ENCODE measurements at regions not wholly inside any gene's neighbourhood (a gene's known extent, or its start where the extent isn't known, plus 50 kb on each side); places are given as distances from the start of the nearest gene placed in this dataset.

- TF ChIP-seq, protein P1, sequence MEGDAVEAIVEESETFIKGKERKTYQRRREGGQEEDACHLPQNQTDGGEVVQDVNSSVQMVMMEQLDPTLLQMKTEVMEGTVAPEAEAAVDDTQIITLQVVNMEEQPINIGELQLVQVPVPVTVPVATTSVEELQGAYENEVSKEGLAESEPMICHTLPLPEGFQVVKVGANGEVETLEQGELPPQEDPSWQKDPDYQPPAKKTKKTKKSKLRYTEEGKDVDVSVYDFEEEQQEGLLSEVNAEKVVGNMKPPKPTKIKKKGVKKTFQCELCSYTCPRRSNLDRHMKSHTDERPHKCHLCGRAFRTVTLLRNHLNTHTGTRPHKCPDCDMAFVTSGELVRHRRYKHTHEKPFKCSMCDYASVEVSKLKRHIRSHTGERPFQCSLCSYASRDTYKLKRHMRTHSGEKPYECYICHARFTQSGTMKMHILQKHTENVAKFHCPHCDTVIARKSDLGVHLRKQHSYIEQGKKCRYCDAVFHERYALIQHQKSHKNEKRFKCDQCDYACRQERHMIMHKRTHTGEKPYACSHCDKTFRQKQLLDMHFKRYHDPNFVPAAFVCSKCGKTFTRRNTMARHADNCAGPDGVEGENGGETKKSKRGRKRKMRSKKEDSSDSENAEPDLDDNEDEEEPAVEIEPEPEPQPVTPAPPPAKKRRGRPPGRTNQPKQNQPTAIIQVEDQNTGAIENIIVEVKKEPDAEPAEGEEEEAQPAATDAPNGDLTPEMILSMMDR (IDR thresholded peaks at IDR 0.05; ENCODE audit: poor library complexity, severe bottlenecking) = no peak
- TF ChIP-seq SMC3 (conservative IDR thresholded peaks at IDR 0.05; ENCODE audit: poor library complexity) (no peak), RAD21 (conservative IDR thresholded peaks at IDR 0.05) (no peak), MXI1 (conservative IDR thresholded peaks at IDR 0.05; ENCODE audit: poor library complexity, severe bottlenecking) (no peak), POLR2AphosphoS5 (IDR thresholded peaks at IDR 0.05) (no peak)
These were observed 252.2 kb downstream of the ASXL3 start for GRCh38 chr18:33830213-33830612.

All from neural cell (in vitro differentiated cells).